HK-2 (cell line): ENCODE measurements at regions not wholly inside any gene's neighbourhood (a gene's known extent, or its start where the extent isn't known, plus 50 kb on each side); places are given as distances from the start of the nearest gene placed in this dataset.

Source experiments
- DNase-seq: peaks from one replicate; pipeline ENCODE4 v3.0.0-alpha.2; 2018; ENCODE audit not compliant: unreplicated experiment

GRCh38 chr5:165272436-165272835 lies 1767.0 kb downstream of the MAT2B start:
- DNase-seq = no peak

GRCh38 chr5:165277661-165278060 lies 1772.2 kb downstream of the MAT2B start:
- no peak for DNase-seq

GRCh38 chr5:165282491-165282890 lies 1777.1 kb downstream of the MAT2B start:
- no peak for DNase-seq

- DNase-seq = no peak
Observed at GRCh38 chr5:165286692-165287091, 1781.3 kb downstream of the MAT2B start.

- no peak for DNase-seq
Observed at GRCh38 chr5:165290535-165290934, 1785.1 kb downstream of the MAT2B start.

GRCh38 chr5:165296401-165297130 lies 1791.1 kb downstream of the MAT2B start:
- DNase-seq = no peak

GRCh38 chr5:165304193-165304827 lies 1798.9 kb downstream of the MAT2B start:
- no peak for DNase-seq

- no peak for DNase-seq
Observed at GRCh38 chr5:165305596-165305995, 1800.2 kb downstream of the MAT2B start.

- no peak for DNase-seq
Observed at GRCh38 chr5:165309446-165309845, 1804.0 kb downstream of the MAT2B start.

- no peak for DNase-seq
Observed at GRCh38 chr5:165310031-165310430, 1804.6 kb downstream of the MAT2B start.

- no peak for DNase-seq
Observed at GRCh38 chr5:165321912-165322311, 1816.5 kb downstream of the MAT2B start.

GRCh38 chr5:165325221-165325620 lies 1819.8 kb downstream of the MAT2B start:
- no peak for DNase-seq

- no peak for DNase-seq
Observed at GRCh38 chr5:165327631-165328030, 1822.2 kb downstream of the MAT2B start.

GRCh38 chr5:165328846-165329245 lies 1823.4 kb downstream of the MAT2B start:
- no peak for DNase-seq

GRCh38 chr5:165333623-165334022 lies 1828.2 kb downstream of the MAT2B start:
- DNase-seq = no peak

- DNase-seq = no peak
Observed at GRCh38 chr5:165334201-165334600, 1828.8 kb downstream of the MAT2B start.

GRCh38 chr5:165349735-165350134 lies 1844.3 kb downstream of the MAT2B start:
- DNase-seq = no peak

- DNase-seq = no peak
Observed at GRCh38 chr5:165351342-165351741, 1845.9 kb downstream of the MAT2B start.

- no peak for DNase-seq
Observed at GRCh38 chr5:165360366-165360765, 1854.9 kb downstream of the MAT2B start.

GRCh38 chr5:165360784-165361542 lies 1855.5 kb downstream of the MAT2B start:
- no peak for DNase-seq

GRCh38 chr5:165370233-165370632 lies 1864.8 kb downstream of the MAT2B start:
- DNase-seq = no peak

GRCh38 chr5:165370794-165371193 lies 1865.4 kb downstream of the MAT2B start:
- no peak for DNase-seq

- no peak for DNase-seq
Observed at GRCh38 chr5:165375201-165375600, 1869.8 kb downstream of the MAT2B start.
